ENCODE measurements at regions not wholly inside any gene's neighbourhood (a gene's known extent, or its start where the extent isn't known, plus 50 kb on each side); places are given as distances from the start of the nearest gene placed in this dataset.

DNA sequence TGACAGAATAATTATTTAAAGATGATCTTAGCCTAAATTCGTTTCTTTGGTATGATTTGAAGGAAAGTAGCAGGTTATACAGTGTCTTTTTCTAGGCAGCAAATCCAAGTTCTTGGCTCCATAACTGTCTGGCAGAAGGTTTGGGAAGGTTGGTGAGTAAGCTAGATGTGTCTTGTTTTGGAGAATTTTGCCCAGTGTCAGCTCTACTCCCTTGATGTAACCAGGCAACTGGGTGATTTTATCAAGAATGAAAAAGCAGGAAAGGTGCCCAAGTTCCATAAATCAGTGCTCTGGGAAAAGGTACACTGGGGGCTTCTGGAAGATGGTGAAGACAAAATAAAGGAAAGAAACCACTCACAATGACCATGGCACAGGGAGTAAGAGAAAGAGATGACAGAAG lies 71.5 kb upstream of the USP47 start:
- TF ChIP-seq POLR2A (IDR thresholded peaks at IDR 0.05) = no peak
- TF ChIP-seq, protein P1, sequence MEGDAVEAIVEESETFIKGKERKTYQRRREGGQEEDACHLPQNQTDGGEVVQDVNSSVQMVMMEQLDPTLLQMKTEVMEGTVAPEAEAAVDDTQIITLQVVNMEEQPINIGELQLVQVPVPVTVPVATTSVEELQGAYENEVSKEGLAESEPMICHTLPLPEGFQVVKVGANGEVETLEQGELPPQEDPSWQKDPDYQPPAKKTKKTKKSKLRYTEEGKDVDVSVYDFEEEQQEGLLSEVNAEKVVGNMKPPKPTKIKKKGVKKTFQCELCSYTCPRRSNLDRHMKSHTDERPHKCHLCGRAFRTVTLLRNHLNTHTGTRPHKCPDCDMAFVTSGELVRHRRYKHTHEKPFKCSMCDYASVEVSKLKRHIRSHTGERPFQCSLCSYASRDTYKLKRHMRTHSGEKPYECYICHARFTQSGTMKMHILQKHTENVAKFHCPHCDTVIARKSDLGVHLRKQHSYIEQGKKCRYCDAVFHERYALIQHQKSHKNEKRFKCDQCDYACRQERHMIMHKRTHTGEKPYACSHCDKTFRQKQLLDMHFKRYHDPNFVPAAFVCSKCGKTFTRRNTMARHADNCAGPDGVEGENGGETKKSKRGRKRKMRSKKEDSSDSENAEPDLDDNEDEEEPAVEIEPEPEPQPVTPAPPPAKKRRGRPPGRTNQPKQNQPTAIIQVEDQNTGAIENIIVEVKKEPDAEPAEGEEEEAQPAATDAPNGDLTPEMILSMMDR (IDR thresholded peaks at IDR 0.05) = no peak
